OCI-LY7 (cell line): ENCODE measurements at regions not wholly inside any gene's neighbourhood (a gene's known extent, or its start where the extent isn't known, plus 50 kb on each side); places are given as distances from the start of the nearest gene placed in this dataset.

Experiments
- BruUV-seq: library from RNA; stranded (reverse); fragments of 400-500 nt; replicated peaks from 2 replicates; lab custom pipeline; 2021; lab: Mats Ljungman, UMichigan
- CTCF ChIA-PET: fragments of 300-600 bp; sonication (Branson Sonifier 250); formaldehyde crosslinking; loops from one replicate; lab custom pipeline; 2022; ENCODE audit warnings: antibody characterized with exemption; ENCODE audit not compliant: unreplicated experiment; lab: Charles Lee
- POLR2A ChIA-PET: fragments of 300-600 bp; sonication (Branson Sonifier 250); formaldehyde crosslinking; loops from one replicate; lab custom pipeline; 2022; ENCODE audit warnings: antibody characterized with exemption; lab: Charles Lee
- DNase-seq: peaks from one replicate; pipeline ENCODE4 v3.0.0-alpha.2; 2015; ENCODE audit warnings: low spot score
- H2AFZ ChIP-seq: fragments of 200-600 bp; sonication (generic), shearing (Covaris generic); 2 replicates; pipeline ENCODE4 v1.6.1; 2014; ENCODE audit warnings: mild to moderate bottlenecking, antibody characterized with exemption, low read length, moderate library complexity
- H3K27ac ChIP-seq: fragments of 200-600 bp; sonication (generic); 2 replicates; pipeline ENCODE4 v1.5.1; 2014; ENCODE audit warnings: mixed run types, low read depth, mild to moderate bottlenecking, moderate library complexity, low read length, inconsistent platforms; ENCODE audit not compliant: poor library complexity, severe bottlenecking
- H3K36me3 ChIP-seq: fragments of 200-600 bp; sonication (generic); 2 replicates; pipeline ENCODE4 v1.6.1; 2014; ENCODE audit warnings: mild to moderate bottlenecking, antibody characterized with exemption, low read length, moderate library complexity, mixed read lengths; ENCODE audit not compliant: insufficient read depth
- H3K4me1 ChIP-seq: fragments of 200-600 bp; sonication (generic); 2 replicates; pipeline ENCODE4 v1.5.1; 2014; ENCODE audit warnings: mild to moderate bottlenecking, low read length; ENCODE audit not compliant: insufficient read depth, poor library complexity, severe bottlenecking
- H3K4me2 ChIP-seq: fragments of 200-600 bp; sonication (generic); 2 replicates; pipeline ENCODE4 v1.6.1; 2014; ENCODE audit warnings: mild to moderate bottlenecking, low read length
- H3K4me3 ChIP-seq: fragments of 200-600 bp; sonication (generic); 2 replicates; pipeline ENCODE4 v1.5.1; 2014; ENCODE audit warnings: mild to moderate bottlenecking, low read depth, low read length; ENCODE audit not compliant: poor library complexity, severe bottlenecking
- H3K79me2 ChIP-seq: fragments of 200-600 bp; sonication (generic); 2 replicates; pipeline ENCODE4 v1.6.1; 2016; ENCODE audit warnings: low read depth, mild to moderate bottlenecking, low read length, moderate library complexity, mixed read lengths; ENCODE audit not compliant: insufficient read depth
- H3K9me2 ChIP-seq: fragments of 200-600 bp; sonication (generic); 2 replicates; pipeline ENCODE4 v1.6.1; 2016; ENCODE audit warnings: mild to moderate bottlenecking, low read length, mixed read lengths; ENCODE audit not compliant: insufficient read depth
- H3K9me3 ChIP-seq: fragments of 200-600 bp; sonication (generic); 2 replicates; pipeline ENCODE4 v1.6.1; 2014; ENCODE audit warnings: mild to moderate bottlenecking, mixed run types, low read length, mixed read lengths
- H4K20me1 ChIP-seq: fragments of 200-600 bp; sonication (generic); 2 replicates; pipeline ENCODE4 v1.6.1; 2014; ENCODE audit warnings: mild to moderate bottlenecking, antibody characterized with exemption, low read length, moderate library complexity, mixed read lengths; ENCODE audit not compliant: insufficient read depth
- CTCF ChIP-seq: fragments of 200-600 bp; sonication (generic); conservative IDR thresholded peaks from 2 replicates; pipeline ENCODE4 v1.5.1; 2014; ENCODE audit warnings: mild to moderate bottlenecking, antibody characterized with exemption, low read length, moderate library complexity, mixed read lengths
- EZH2phosphoT487 ChIP-seq: fragments of 200-600 bp; sonication (generic); IDR thresholded peaks from 2 replicates; pipeline ENCODE4 v1.6.1; 2018; ENCODE audit warnings: low read depth, borderline replicate concordance, mild to moderate bottlenecking, mixed run types, antibody characterized with exemption, low read length, moderate library complexity, mixed read lengths
- intact Hi-C: fragments of 100-400 bp; cut with micrococcal nuclease; formaldehyde crosslinking; loops from one replicate; pipeline ENCODE4 v1.10.0; 2022; ENCODE audit not compliant: unreplicated experiment

GRCh38 chr6:170212956-170213636, 77.8 kb downstream of the DLL1 start:
- no peak for DNase-seq
- intact Hi-C loops, result no loop called here
- H3K27ac ChIP-seq, result no peak overlapping the region
- ChIA-PET CTCF (no interaction called here), POLR2A (no interaction called here)
- H2AFZ ChIP-seq, result no peak overlapping the region
- H4K20me1 ChIP-seq, result no peaks in the 10 kb centered on the region
- H3K9me3 ChIP-seq, result no peaks in the 10 kb centered on the region
- no peaks in the 10 kb centered on the region for H3K79me2 ChIP-seq
- no peak for TF ChIP-seq CTCF
- TF ChIP-seq EZH2phosphoT487, result no peak
- no peak overlapping the region for H3K4me3 ChIP-seq
- H3K4me2 ChIP-seq, result no peak overlapping the region
- H3K36me3 ChIP-seq, result no peaks in the 10 kb centered on the region
- no peaks in the 10 kb centered on the region for H3K4me1 ChIP-seq
- no TSS peak for BruUV-seq
- no peaks in the 10 kb centered on the region for H3K9me2 ChIP-seq

- Histone ChIP-seq H3K4me2 (no peak overlapping the region), H3K79me2 (no peaks in the 10 kb centered on the region), H3K27ac (no peak overlapping the region), H3K9me3 (no peaks in the 10 kb centered on the region), H3K9me2 (no peaks in the 10 kb centered on the region), H3K36me3 (no peaks in the 10 kb centered on the region), H2AFZ (no peak overlapping the region), H4K20me1 (no peaks in the 10 kb centered on the region), H3K4me3 (no peak overlapping the region), H3K4me1 (no peaks in the 10 kb centered on the region)
- no TSS peak for BruUV-seq
- ChIA-PET POLR2A (no interaction called here), CTCF (no interaction called here)
- TF ChIP-seq EZH2phosphoT487 (no peak), CTCF (no peak)
- intact Hi-C loops, result no loop called here
- DNase-seq, result no peak
Observed at GRCh38 chr6:170212051-170212756, 78.7 kb downstream of the DLL1 start.
